K562 (cell line): ENCODE measurements at regions not wholly inside any gene's neighbourhood (a gene's known extent, or its start where the extent isn't known, plus 50 kb on each side); places are given as distances from the start of the nearest gene placed in this dataset.

ENCODE experiments used
- ATAC-seq: fragments of 200-7000 bp; cut with Tn5 transposase; 3 replicates; pipeline ENCODE4 v1.9.1; 2020; ENCODE audit warnings: moderate library complexity
- BruUV-seq: library from RNA; stranded (reverse); fragments of 400-500 nt; replicated peaks from 2 replicates; lab custom pipeline; 2021; lab: Mats Ljungman, UMichigan
- CTCF ChIA-PET: fragments of 300-600 bp; formaldehyde crosslinking; extraction: SDS; loops from one replicate; lab custom pipeline; 2021; ENCODE audit warnings: low intra/inter-chr PET ratio; lab: Yijun Ruan, JAX
- POLR2A ChIA-PET: fragments of 300-600, 350-650 bp; sonication (Branson Sonifier 250); formaldehyde crosslinking; extraction: SDS; loops from one replicate; lab custom pipeline; 2021; ENCODE audit warnings: antibody characterized with exemption, inconsistent platforms; lab: Yijun Ruan, JAX
- DNase-seq, 4 experiments: peaks; one replicate each; pipeline versions ENCODE4 v3.0.0 to v3.0.0-alpha.2; 2011 to 2018; ENCODE audit warnings: low spot score in 3 of 4, mixed read lengths in 3 of 4; ENCODE audit errors: extremely low read depth in 1 of 4
- FAIRE-seq: peaks from 2 replicates; lab custom pipeline; 2011; peaks lifted over from hg19 to GRCh38; lab: Jason Lieb, UNC
- H2AFZ ChIP-seq: 2 replicates; pipeline ENCODE4 v1.6.0; 2011; ENCODE audit warnings: low read depth, low read length, control low read depth, inconsistent platforms
- H3K27ac ChIP-seq: fragments of 200-600 bp; 3 replicates; pipeline ENCODE4 v1.8.0; 2011; ENCODE audit warnings: low read depth, mild to moderate bottlenecking, control low read depth, inconsistent platforms, low read length, moderate library complexity, mixed read lengths; ENCODE audit errors: extremely low read depth
- H3K27me3 ChIP-seq, 2 experiments: fragments of 300-600 bp in 1 of 2; 2 replicates in 1 of 2; 3 replicates in 1 of 2; pipeline versions ENCODE4 v1.6.0 to v1.8.0; 2011; ENCODE audit warnings: inconsistent platforms in 2 of 2, low read length in 2 of 2, mild to moderate bottlenecking in 1 of 2, mixed read lengths in 1 of 2, moderate library complexity in 1 of 2; ENCODE audit not compliant: control insufficient read depth in 2 of 2, insufficient read depth in 2 of 2
- H3K36me3 ChIP-seq: fragments of 300-600 bp; 3 replicates; pipeline ENCODE4 v1.8.0; 2011; ENCODE audit warnings: mild to moderate bottlenecking, low read length, inconsistent platforms; ENCODE audit not compliant: control insufficient read depth, insufficient read depth
- H3K4me1 ChIP-seq, 2 experiments: fragments of 200-600 bp in 1 of 2; replicated peaks in 1 of 2; 2 replicates in 1 of 2; 3 replicates in 1 of 2; pipeline versions ENCODE4 v1.5.1 to v1.8.0; 2011; ENCODE audit warnings: inconsistent platforms in 2 of 2, low read length in 2 of 2, mild to moderate bottlenecking in 1 of 2, mixed read lengths in 1 of 2, moderate library complexity in 1 of 2; ENCODE audit not compliant: control insufficient read depth in 2 of 2, insufficient read depth in 2 of 2
- H3K4me2 ChIP-seq: 2 replicates; pipeline ENCODE4 v1.6.1; 2011; ENCODE audit warnings: low read length, control low read depth, inconsistent platforms, mixed read lengths; ENCODE audit not compliant: insufficient read depth
- H3K4me3 ChIP-seq: fragments of 200-600 bp; sonication (generic), shearing (Covaris generic); 2 replicates; pipeline ENCODE4 v1.5.1; 2016; ENCODE audit warnings: control low read depth, inconsistent platforms
- H3K79me2 ChIP-seq: fragments of 200-600 bp; 3 replicates; pipeline ENCODE4 v1.8.0; 2011; ENCODE audit warnings: low read length, inconsistent platforms; ENCODE audit not compliant: control insufficient read depth, insufficient read depth
- H3K9ac ChIP-seq, 2 experiments: 2 replicates each; pipeline versions ENCODE4 v1.6.0 to v1.6.1; 2011; ENCODE audit warnings: low read depth in 2 of 2, low read length in 2 of 2, control low read depth in 1 of 2, inconsistent platforms in 1 of 2, mild to moderate bottlenecking in 1 of 2, mixed read lengths in 1 of 2; ENCODE audit not compliant: insufficient read depth in 1 of 2
- H3K9me1 ChIP-seq: one replicate; pipeline ENCODE4 v1.6.0; 2011; ENCODE audit warnings: inconsistent platforms, mild to moderate bottlenecking, low read length, moderate library complexity; ENCODE audit not compliant: control insufficient read depth, insufficient read depth
- H3K9me3 ChIP-seq: replicated peaks from 2 replicates; pipeline ENCODE4 v1.5.1; 2011; ENCODE audit warnings: low read depth, low read length, inconsistent platforms; ENCODE audit not compliant: control insufficient read depth, insufficient read depth
- H4K20me1 ChIP-seq: replicated peaks from 2 replicates; pipeline ENCODE4 v1.6.1; 2011; ENCODE audit warnings: low read length, inconsistent platforms, mixed read lengths; ENCODE audit not compliant: control insufficient read depth, insufficient read depth
- CHD4 ChIP-seq: fragments of 200-600 bp; sonication (generic); IDR thresholded peaks from 3 replicates; pipeline ENCODE4 v1.6.1; 2012; ENCODE audit warnings: low read depth, mild to moderate bottlenecking, mixed read lengths, low read length, inconsistent platforms; ENCODE audit not compliant: insufficient read depth, insufficient replicate concordance, poor library complexity, severe bottlenecking
- LEF1 ChIP-seq: fragments of 450-650 bp; IDR thresholded peaks from 2 replicates; pipeline ENCODE4 v1.6.1; 2016; ENCODE audit warnings: mild to moderate bottlenecking
- MCM5 ChIP-seq: fragments of 450-650 bp; IDR thresholded peaks from 2 replicates; pipeline ENCODE4 v1.6.1; 2016; ENCODE audit warnings: low read depth
- NCOA6 ChIP-seq: fragments of 450-650 bp; IDR thresholded peaks from 2 replicates; pipeline ENCODE4 v1.6.1; 2017; ENCODE audit warnings: mild to moderate bottlenecking
- NEUROD1 ChIP-seq: fragments of 150-350 bp; IDR thresholded peaks from 2 replicates; pipeline ENCODE4 v1.6.1; 2014; ENCODE audit warnings: borderline replicate concordance, low read length, low read depth; ENCODE audit not compliant: partially characterized antibody
- TCFL5 ChIP-seq: fragments of 250-450 bp; sonication (Bioruptor Pico); conservative IDR thresholded peaks from 2 replicates; pipeline ENCODE4 v1.6.1; 2021; ENCODE audit warnings: mild to moderate bottlenecking, moderate library complexity, matching md5 sums
- ZNF274 ChIP-seq: IDR thresholded peaks from 2 replicates; pipeline ENCODE4 v1.6.1; 2011; ENCODE audit warnings: low read depth, mild to moderate bottlenecking, low read length, moderate library complexity, borderline replicate concordance
- ZNF311 ChIP-seq: fragments of 250-450 bp; sonication (Bioruptor Pico); IDR thresholded peaks from 2 replicates; pipeline ENCODE4 v1.4.0; 2020; ENCODE audit warnings: mild to moderate bottlenecking, moderate library complexity
- WGBS: fragments of 100-300 bp; shearing (Covaris generic); methylation state at CpG from one replicate; pipeline ENCODE4 v1.1.6; 2016; ENCODE audit warnings: low coverage, mixed read lengths; ENCODE audit not compliant: insufficient coverage; ENCODE audit errors: missing lambda C conversion rate; 5-methylcytosine and 5-hydroxymethylcytosine counted together
- in situ Hi-C: fragments of 300-500 bp; cut with MboI; formaldehyde crosslinking; loops from 4 replicates; pipeline ENCODE4 v1.15.0; 2018; ENCODE audit warnings: inconsistent platforms, mixed read lengths
- intact Hi-C: fragments of 100-400 bp; cut with micrococcal nuclease; formaldehyde crosslinking; loops from 2 replicates; pipeline ENCODE4 v1.14.2; 2022
- TF ChIP-seq, protein P1 (sequence below): fragments of 200-800 bp; sonication (Bioruptor generic); IDR thresholded peaks from 2 replicates; pipeline ENCODE4 v1.6.1; 2017; ENCODE audit warnings: missing genetic modification characterization, missing compliant biosample characterization

DNA sequence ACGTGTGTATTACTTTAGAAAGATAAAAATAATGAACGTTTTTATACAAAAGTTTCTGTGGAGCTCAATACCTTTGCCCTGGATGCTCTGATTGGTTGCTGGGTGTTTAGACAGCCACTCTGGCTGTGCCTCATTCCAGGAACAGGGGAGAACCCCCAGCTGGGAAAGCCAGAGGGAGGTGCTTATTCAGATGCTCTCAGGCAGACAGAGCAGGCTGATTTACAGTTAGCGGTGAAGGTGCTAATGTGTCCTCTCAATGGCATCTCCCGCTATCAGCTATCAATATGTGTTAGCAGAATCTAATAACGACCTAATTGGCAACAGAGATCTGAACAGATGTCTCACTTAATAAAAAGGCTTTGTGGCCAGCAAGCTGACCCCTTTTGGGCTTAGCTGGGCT, 402.3 kb downstream of the NUAK1 start (continued):
- no peak for TF ChIP-seq LEF1
- TF ChIP-seq ZNF311 (CRISPR knock-in tag): no peak
- TF ChIP-seq NCOA6: no peak
- TF ChIP-seq, all 486 proteins: peak for 0

DNA sequence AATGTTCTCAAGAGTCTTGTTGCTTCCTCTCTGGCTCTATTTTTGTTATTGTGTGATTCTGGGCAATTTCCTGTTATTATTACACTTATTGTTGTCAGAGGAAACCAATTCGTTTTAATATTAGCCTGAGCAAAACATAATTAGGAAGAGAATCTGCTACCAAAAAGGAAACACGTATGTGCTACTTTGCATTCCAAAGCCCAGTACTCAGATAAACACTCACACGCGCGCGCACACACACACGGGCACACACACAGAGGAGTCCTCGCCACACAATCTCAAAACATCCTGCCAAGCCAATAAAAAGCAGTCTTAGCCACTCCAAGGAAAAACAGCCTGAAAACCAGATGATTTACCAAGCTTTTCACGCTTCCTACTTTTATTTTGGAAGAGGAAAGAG, 400.7 kb downstream of the NUAK1 start:
- in situ Hi-C loops: no loop called here
- H2AFZ ChIP-seq: no peak overlapping the region
- H3K4me2 ChIP-seq: no peak overlapping the region
- H3K79me2 ChIP-seq: no peaks in the 10 kb centered on the region
- H3K4me1 ChIP-seq: no peaks in the 10 kb centered on the region
- BruUV-seq: no TSS peak
- TF ChIP-seq CHD4 (no peak), TCFL5 (CRISPR knock-in tag) (no peak), ZNF274 (no peak), MCM5 (no peak), NEUROD1 (no peak)
- TF ChIP-seq, protein P1, sequence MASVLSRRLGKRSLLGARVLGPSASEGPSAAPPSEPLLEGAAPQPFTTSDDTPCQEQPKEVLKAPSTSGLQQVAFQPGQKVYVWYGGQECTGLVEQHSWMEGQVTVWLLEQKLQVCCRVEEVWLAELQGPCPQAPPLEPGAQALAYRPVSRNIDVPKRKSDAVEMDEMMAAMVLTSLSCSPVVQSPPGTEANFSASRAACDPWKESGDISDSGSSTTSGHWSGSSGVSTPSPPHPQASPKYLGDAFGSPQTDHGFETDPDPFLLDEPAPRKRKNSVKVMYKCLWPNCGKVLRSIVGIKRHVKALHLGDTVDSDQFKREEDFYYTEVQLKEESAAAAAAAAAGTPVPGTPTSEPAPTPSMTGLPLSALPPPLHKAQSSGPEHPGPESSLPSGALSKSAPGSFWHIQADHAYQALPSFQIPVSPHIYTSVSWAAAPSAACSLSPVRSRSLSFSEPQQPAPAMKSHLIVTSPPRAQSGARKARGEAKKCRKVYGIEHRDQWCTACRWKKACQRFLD (CRISPR knock-in tag): no peak
- H3K27ac ChIP-seq: no peak overlapping the region
- no peaks in the 10 kb centered on the region for H3K9me3 ChIP-seq
- H3K4me3 ChIP-seq: no peak overlapping the region
- no peak overlapping the region for H3K9ac ChIP-seq
- ATAC-seq (no peak), DNase-seq (no peak), FAIRE-seq (no peak)
- H3K27me3 ChIP-seq: peaks cover 0 to 12% of the 10 kb centered on the region in 2 experiments; a peak in 1 of 5 replicates
- WGBS: 0% methylated on average over 9 of the region's 9 CpGs
- no peaks in the 10 kb centered on the region for H3K36me3 ChIP-seq
- ChIA-PET POLR2A (no interaction called here), CTCF (no interaction called here)
- H4K20me1 ChIP-seq: no peaks in the 10 kb centered on the region
- H3K9me1 ChIP-seq: no peaks in the 10 kb centered on the region
- intact Hi-C loops: no loop called here
